Ovary (tissue), 3 donors: ENCODE measurements at regions not wholly inside any gene's neighbourhood (a gene's known extent, or its start where the extent isn't known, plus 50 kb on each side); places are given as distances from the start of the nearest gene placed in this dataset.

Experiments
- CTCF ChIP-seq, 3 donors: fragments of 450-650 bp in 2 of 3; fragments of 200-600 bp in 1 of 3; IDR thresholded peaks; one replicate each; pipeline versions ENCODE4 v1.5.1 to v1.8.0; 2016 to 2022; ENCODE audit warnings: antibody characterized with exemption in 3 of 3, mild to moderate bottlenecking in 1 of 3
- POLR2A ChIP-seq: fragments of 450-650 bp; IDR thresholded peaks from one replicate; pipeline ENCODE4 v1.6.1; 2017; ENCODE audit warnings: antibody characterized with exemption, mild to moderate bottlenecking, moderate library complexity
- donor health status: DM: no; HTN: no; CAD: no.

DNA sequence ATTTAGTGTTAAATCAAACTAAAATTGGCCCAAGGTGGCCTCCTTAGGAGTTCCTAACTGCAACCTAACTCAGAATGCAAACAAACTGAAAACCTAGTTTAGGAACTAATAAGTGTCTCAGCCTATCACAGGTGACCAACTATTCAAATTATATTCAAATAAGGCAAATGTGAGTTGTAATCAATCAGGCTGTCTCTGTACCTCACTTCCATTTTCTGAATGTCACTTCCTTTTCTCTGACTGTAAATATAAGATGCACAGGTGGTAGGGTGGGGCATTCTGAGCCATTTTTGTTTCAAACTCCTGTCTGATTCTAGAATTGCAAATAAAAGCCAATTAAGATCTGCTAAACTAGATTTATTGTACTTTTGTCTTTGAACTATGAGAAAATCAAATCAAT is 401.5 kb downstream of the PPP3CA start:
- TF ChIP-seq CTCF (IDR thresholded peaks at IDR 0.05) (no peak), POLR2A (no peak)
